Hepatocyte (in vitro differentiated cells): ENCODE measurements at regions not wholly inside any gene's neighbourhood (a gene's known extent, or its start where the extent isn't known, plus 50 kb on each side); places are given as distances from the start of the nearest gene placed in this dataset.

Experiments
- DNase-seq: peaks from one replicate; pipeline ENCODE4 v3.0.0-alpha.2; 2016; ENCODE audit warnings: low spot score
- H2AFZ ChIP-seq: fragments of 200-600 bp; sonication (generic); 2 replicates; pipeline ENCODE4 v1.6.0; 2016; ENCODE audit warnings: antibody characterized with exemption, mild to moderate bottlenecking
- H3K27ac ChIP-seq: fragments of 200-600 bp; sonication (generic); 2 replicates; pipeline ENCODE4 v1.5.1; 2016; ENCODE audit warnings: mild to moderate bottlenecking
- H3K27me3 ChIP-seq: fragments of 200-600 bp; sonication (generic); 2 replicates; pipeline ENCODE4 v1.6.1; 2016
- H3K36me3 ChIP-seq: fragments of 200-600 bp; sonication (generic); replicated peaks from 2 replicates; pipeline ENCODE4 v1.5.1; 2016; ENCODE audit warnings: low read depth; ENCODE audit not compliant: insufficient read depth
- H3K4me1 ChIP-seq: fragments of 200-600 bp; sonication (generic); 2 replicates; pipeline ENCODE4 v1.5.1; 2016; ENCODE audit warnings: mild to moderate bottlenecking, moderate library complexity; ENCODE audit not compliant: insufficient read depth
- H3K4me2 ChIP-seq: fragments of 200-600 bp; sonication (generic); 2 replicates; pipeline ENCODE4 v1.6.0; 2016
- H3K4me3 ChIP-seq: fragments of 200-600 bp; sonication (generic); 2 replicates; pipeline ENCODE4 v1.5.1; 2016; ENCODE audit warnings: mild to moderate bottlenecking
- H3K79me2 ChIP-seq: fragments of 200-600 bp; sonication (generic); 2 replicates; pipeline ENCODE4 v1.6.0; 2017; ENCODE audit warnings: mild to moderate bottlenecking
- H3K9me2 ChIP-seq: fragments of 200-600 bp; sonication (generic); replicated peaks from 2 replicates; pipeline ENCODE4 v1.6.0; 2017; ENCODE audit warnings: mild to moderate bottlenecking; ENCODE audit not compliant: insufficient read depth
- H3K9me3 ChIP-seq: fragments of 200-600 bp; sonication (generic); 2 replicates; pipeline ENCODE4 v1.5.1; 2016; ENCODE audit warnings: low read depth, mild to moderate bottlenecking
- H4K20me1 ChIP-seq: fragments of 200-600 bp; sonication (generic); 2 replicates; pipeline ENCODE4 v1.6.0; 2016; ENCODE audit warnings: mild to moderate bottlenecking; ENCODE audit not compliant: insufficient read depth, poor library complexity, severe bottlenecking
- CTCF ChIP-seq: fragments of 200-600 bp; sonication (generic); IDR thresholded peaks from 2 replicates; pipeline ENCODE4 v1.5.1; 2016; ENCODE audit warnings: antibody characterized with exemption, mild to moderate bottlenecking; ENCODE audit not compliant: poor library complexity
- EZH2 ChIP-seq: fragments of 200-600 bp; sonication (generic); IDR thresholded peaks from 2 replicates; pipeline ENCODE4 v1.6.1; 2016; ENCODE audit warnings: antibody characterized with exemption, mild to moderate bottlenecking, borderline replicate concordance
- EZH2phosphoT487 ChIP-seq: fragments of 200-600 bp; sonication (generic); IDR thresholded peaks from one replicate; pipeline ENCODE4 v1.6.1; 2018; ENCODE audit warnings: antibody characterized with exemption, mild to moderate bottlenecking, low read depth, moderate library complexity; ENCODE audit not compliant: unreplicated experiment, severe bottlenecking
- WGBS: methylation state at CpG from one replicate; pipeline ENCODE4 v1.1.6; 2016; ENCODE audit warnings: low lambda C conversion rate; ENCODE audit errors: missing lambda C conversion rate; 5-methylcytosine and 5-hydroxymethylcytosine counted together

- Histone ChIP-seq H3K4me3 (no peak overlapping the region), H3K9me2 (no peaks in the 10 kb centered on the region), H3K4me1 (no peaks in the 10 kb centered on the region), H3K36me3 (no peaks in the 10 kb centered on the region), H3K79me2 (no peaks in the 10 kb centered on the region), H3K27me3 (no peaks in the 10 kb centered on the region), H2AFZ (no peak overlapping the region), H3K9me3 (no peaks in the 10 kb centered on the region), H3K4me2 (no peak overlapping the region), H3K27ac (no peak overlapping the region), H4K20me1 (no peaks in the 10 kb centered on the region)
- no peak for DNase-seq
- TF ChIP-seq CTCF: no peak
- no peak for TF ChIP-seq EZH2
- TF ChIP-seq EZH2phosphoT487: no peak
- WGBS: 66% methylated on average over 3 of the region's 3 CpGs
Measured at GRCh38 chr19:29118389-29118788, 94.6 kb downstream of the UQCRFS1 start.

GRCh38 chr19:29117926-29118325, 95.0 kb downstream of the UQCRFS1 start:
- no peaks in the 10 kb centered on the region for H3K36me3 ChIP-seq
- H3K27ac ChIP-seq: no peak overlapping the region
- no peak overlapping the region for H3K4me2 ChIP-seq
- H3K4me1 ChIP-seq: no peaks in the 10 kb centered on the region
- DNase-seq: no peak
- no peaks in the 10 kb centered on the region for H3K9me3 ChIP-seq
- no peaks in the 10 kb centered on the region for H3K9me2 ChIP-seq
- 75% methylated on average over 7 of the region's 7 CpGs for WGBS
- no peak for TF ChIP-seq CTCF
- TF ChIP-seq EZH2phosphoT487: no peak
- TF ChIP-seq EZH2: no peak
- H3K27me3 ChIP-seq: no peaks in the 10 kb centered on the region
- no peak overlapping the region for H2AFZ ChIP-seq
- H3K79me2 ChIP-seq: no peaks in the 10 kb centered on the region
- H3K4me3 ChIP-seq: no peak overlapping the region
- H4K20me1 ChIP-seq: no peaks in the 10 kb centered on the region

- no peaks in the 10 kb centered on the region for H3K27me3 ChIP-seq
- H3K27ac ChIP-seq: no peak overlapping the region
- WGBS: 78% methylated on average over 1 of the region's 1 CpG
- DNase-seq: no peak
- no peaks in the 10 kb centered on the region for H3K79me2 ChIP-seq
- no peaks in the 10 kb centered on the region for H3K9me3 ChIP-seq
- H4K20me1 ChIP-seq: no peaks in the 10 kb centered on the region
- TF ChIP-seq EZH2phosphoT487 (no peak), CTCF (no peak), EZH2 (no peak)
- no peak overlapping the region for H3K4me3 ChIP-seq
- no peaks in the 10 kb centered on the region for H3K9me2 ChIP-seq
- no peak overlapping the region for H2AFZ ChIP-seq
- H3K4me1 ChIP-seq: no peaks in the 10 kb centered on the region
- H3K36me3 ChIP-seq: no peaks in the 10 kb centered on the region
- no peak overlapping the region for H3K4me2 ChIP-seq
Measured at GRCh38 chr19:29115181-29115580, 97.8 kb downstream of the UQCRFS1 start.

GRCh38 chr19:29113838-29114237, 99.1 kb downstream of the UQCRFS1 start:
- TF ChIP-seq EZH2: no peak
- no peak for TF ChIP-seq EZH2phosphoT487
- TF ChIP-seq CTCF: no peak
- 84% methylated on average over 6 of the region's 9 CpGs for WGBS
- no peak for DNase-seq
- Histone ChIP-seq H3K27ac (no peak overlapping the region), H3K79me2 (no peaks in the 10 kb centered on the region), H2AFZ (no peak overlapping the region), H3K9me2 (no peaks in the 10 kb centered on the region), H3K4me1 (no peaks in the 10 kb centered on the region), H3K4me2 (no peak overlapping the region), H3K27me3 (no peaks in the 10 kb centered on the region), H4K20me1 (no peaks in the 10 kb centered on the region), H3K4me3 (no peak overlapping the region), H3K36me3 (no peaks in the 10 kb centered on the region), H3K9me3 (no peaks in the 10 kb centered on the region)
